Fibroblast of skin of back (primary cell): ENCODE measurements at regions not wholly inside any gene's neighbourhood (a gene's known extent, or its start where the extent isn't known, plus 50 kb on each side); places are given as distances from the start of the nearest gene placed in this dataset.
"Not testable (repeated sequence)": the region's sequence is repeated elsewhere in the genome, so short reads cannot be mapped to it uniquely, and the experiment has no call there.

Experiments
- DNase-seq: peaks from one replicate; pipeline ENCODE4 v3.0.0-alpha.2; 2013

- DNase-seq: no peak
These were observed 192.6 kb downstream of the TTC6 start for GRCh38 chr14:37787879-37788494.

DNA sequence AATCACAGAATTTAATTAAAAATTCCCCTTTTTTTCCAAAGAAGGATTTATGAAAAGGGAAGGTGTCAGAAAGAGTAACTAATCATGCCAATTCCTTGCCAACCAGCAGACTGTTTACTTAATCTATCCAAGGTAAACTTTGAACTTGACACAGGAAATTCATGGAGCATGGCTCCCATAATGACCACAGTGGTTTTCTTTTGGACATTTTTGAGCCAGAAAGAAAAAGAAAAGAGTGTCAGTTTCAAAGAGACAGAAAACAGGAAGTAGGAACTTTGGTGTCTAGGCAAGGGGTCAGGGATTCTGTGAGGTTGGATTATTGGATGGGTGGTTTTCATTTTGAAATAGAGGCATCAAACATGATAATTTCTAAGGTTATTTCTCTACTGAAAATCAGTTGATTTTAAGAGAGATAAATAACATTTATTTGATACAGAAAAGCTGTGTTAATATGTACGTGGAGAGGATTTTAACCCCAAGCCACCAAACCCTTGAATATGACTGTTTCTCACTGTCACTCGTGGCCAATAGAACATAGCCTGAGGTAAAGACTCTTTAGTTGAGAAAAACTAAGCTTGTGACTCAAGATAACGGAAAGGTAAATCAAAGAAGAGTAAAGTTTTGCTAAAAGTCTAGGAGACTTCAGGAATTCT lies 196.1 kb downstream of the TTC6 start:
- no peak for DNase-seq

GRCh38 chr14:37792124-37792523 lies 196.7 kb downstream of the TTC6 start:
- DNase-seq: no peak

DNA sequence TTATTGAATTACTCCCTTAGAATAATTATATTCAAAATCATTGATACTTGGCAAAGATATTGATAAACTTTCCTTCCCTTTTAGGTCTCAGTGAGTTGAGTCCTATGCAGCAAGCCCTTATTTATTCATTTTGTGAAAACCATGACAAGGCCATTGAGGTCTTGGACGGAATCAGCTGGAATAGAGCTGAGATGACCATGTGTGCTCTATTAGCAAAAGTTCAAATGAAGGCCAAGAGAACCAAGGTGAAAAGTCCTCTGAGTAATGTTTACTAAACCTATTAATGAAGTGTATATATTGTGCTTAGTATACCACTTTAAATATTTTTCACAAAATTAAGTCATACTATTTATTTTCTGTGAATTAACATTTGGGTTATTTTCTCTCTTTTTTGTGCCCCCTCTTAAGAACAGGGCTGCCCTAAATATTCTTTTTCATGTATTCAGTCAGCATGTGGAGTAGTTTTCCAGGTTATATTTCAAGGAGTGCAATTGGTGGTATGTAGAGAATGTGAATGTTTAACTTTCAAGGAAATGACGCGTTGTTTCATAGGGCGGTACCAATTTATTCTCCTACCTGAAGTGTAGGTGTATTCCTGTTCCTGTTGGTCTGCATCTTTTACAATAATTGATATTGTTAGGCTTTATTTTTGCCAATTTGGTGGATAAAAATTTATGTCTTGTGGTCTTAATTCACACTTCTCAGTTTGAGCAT lies 201.4 kb downstream of the TTC6 start:
- no peak for DNase-seq

DNA sequence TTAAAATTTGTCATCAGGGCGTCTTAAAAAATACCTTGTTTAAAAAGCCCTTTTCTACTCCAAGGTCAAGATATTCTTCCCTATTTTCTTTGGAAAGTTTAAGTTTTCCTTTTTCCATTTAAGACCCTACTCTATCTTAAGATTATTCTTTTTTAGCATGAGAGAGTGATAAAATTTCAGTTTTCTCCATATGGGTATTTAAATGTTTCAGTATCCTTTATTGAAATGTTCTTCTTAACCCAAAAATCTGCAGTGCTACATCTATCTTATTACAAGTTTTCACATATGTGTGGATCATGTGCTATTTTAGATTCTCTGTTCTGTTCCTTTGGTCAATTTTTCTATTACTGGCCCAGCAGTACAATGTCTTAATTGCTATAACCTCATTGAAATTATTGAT lies 202.2 kb downstream of the TTC6 start:
- no peak for DNase-seq

DNA sequence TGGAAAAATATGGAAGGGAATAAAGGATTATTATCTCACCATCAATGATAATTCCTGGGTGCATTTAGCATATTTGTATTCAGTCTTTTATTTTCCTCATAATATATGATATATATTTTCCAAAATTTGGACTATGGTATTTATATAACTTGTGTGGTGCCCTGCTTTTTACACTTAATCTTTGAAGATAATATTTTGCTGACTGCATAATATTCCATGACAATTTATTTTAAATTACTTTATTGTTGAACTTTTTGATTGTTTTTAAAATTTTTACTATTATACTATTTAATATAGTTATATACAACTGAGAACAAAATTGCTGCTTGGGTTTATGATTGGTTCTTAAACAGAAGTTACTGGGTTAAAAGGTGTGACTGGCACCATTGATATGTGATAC lies 212.3 kb downstream of the TTC6 start:
- no peak for DNase-seq

DNA sequence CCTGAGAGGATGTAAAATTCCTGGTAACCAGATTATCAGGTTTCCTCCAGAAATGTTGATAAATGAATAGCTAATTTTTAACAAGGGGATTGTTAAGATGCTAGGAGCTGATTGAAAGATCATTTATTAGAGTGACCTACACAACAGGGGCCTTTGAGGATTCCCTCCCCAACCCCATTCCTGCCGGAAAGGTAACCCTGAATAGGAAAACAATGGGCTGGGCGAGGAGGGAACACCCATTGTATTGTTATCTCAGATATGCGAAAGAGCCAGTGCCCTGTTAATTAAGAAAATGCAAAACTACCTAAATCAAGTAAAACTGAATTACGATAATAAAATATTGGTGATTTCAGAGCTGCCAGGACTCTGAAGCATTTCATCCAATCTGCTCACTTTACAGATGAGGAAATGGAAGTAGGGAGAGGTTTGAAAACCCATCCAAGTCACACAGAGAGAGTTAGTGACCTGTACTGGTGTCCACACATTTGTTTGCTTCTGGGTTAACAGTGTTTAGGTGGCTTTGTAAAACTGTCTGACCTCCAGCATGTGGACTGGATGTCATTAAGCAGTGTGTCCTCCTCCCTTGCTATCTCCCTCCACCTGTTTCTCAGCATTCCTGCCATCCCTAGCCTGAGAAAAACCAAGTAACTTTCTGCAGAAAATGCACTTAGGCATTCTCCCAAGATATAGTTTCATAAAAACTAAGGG lies 214.8 kb downstream of the TTC6 start:
- no peak for DNase-seq

DNA sequence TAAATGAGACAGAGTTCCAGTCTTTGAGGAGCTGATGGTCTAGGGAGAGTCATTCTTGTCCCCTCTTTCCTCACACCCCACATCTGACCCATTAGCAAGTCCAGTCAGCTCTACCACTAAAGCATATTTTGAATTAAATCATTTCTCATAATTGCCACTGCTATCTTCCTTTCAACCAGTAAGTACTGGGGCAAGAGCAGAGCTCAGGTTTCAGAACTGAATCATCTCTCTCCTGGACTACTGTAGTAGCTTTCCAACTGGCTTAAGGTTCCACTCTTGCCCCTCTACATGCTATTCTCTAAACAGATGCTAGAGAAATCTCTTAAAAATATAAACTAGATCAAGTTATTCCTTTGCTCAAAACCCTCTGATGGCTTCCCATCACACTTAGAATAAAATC lies 218.3 kb downstream of the TTC6 start:
- DNase-seq: no peak

DNA sequence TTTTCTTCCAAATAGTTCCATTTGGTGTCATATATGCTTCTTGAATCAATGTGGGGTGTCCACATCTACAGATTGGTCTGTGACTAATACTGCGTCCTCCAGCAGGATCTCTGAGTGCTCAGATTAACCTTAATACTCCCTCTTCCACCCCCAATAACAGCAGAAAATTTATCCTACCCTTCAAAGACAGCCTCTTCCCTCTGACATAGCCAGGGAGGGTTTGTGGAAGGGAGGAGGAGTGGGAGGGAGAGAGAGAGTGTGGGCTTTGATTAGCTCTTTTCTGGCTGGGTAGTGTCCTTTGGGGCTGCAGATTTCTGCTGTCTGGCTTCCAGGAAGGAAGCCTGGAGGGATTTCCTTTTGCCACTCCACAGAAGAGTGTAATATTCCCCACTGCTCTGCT lies 220.7 kb downstream of the TTC6 start:
- DNase-seq: no peak

DNA sequence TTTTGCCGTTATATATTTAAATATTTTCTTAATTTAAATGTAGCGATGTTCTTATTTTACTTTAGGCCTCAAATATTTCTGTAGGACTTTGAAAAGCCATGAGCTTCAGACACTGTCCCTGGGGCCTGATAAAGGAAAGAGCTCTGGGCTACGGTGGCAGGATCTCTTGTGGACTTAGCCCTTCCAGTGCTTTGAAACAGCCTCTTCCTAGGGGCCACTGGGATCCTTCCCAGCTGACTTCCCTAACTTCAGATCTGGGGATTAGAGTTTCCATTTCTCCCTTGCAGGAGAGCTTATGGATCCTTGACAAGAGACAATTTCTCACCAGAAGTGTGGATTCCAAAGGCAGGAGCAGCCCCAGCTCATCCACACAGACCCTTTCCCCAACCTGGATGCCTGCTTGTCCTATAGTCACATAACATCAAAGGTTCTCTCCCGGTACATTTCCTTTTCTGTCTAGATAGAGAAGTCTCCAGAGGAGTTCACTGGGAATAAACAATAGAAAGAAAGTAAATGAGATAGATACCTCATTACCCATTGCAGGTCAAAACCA lies 221.4 kb downstream of the TTC6 start:
- DNase-seq: no peak

GRCh38 chr14:37819155-37820015 lies 224.0 kb downstream of the TTC6 start:
- DNase-seq: peak; percentile 85

DNA sequence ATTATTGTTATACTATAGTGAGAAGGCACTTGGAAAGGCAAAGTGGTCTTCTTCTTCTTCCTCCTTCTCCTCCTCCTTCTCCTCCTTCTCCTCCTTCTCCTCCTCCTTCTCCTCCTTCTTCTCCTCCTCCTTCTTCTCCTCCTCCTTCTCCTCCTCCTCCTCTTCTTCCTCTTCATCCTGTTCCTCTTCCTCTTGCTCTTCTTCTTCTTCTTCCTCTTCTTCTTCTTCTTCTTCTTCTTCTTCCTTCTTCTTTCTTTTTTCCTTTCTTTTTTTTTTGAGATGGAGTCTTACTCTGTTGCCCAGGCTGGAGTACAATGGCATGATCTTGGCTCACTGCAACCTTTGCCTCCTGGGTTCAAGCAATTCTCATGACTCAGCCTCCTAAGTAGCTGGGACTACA lies 225.4 kb downstream of the TTC6 start:
- DNase-seq: not testable (repeated sequence)

DNA sequence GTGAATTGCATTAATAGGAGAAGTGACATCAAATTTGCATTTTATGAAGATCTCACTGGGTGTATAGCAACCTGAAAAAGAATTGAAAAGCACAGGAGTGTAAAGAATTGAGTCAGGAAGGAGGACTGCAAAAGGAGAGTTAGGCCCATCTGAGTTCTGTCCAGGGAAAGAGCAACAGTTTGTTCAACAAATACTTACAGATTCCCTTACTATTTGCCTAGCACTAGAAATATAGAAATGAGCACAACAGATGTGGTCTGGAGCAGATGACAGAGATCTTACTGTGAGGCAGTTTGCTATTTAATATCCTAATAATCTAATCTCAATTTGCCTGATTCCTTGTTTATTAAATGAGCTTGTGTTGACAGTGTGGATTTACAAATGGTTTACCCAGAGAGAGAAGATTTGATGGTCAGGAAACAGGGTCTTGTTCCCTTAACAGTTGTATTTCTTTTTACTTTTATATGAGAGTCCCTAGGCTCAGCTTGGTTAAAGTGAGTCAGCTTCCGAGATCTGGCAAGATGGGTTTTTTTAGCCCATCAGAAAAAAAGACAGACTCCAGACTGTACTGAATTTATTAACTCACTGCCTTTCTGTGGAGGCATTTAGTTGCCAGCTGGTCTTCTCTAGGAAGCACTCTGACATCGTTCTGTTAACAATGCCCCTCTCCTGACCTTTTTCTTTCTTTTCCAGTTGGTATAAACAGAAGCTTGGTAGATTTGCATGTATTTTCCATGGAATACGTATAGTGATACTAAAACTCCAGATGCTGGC lies 229.7 kb downstream of the TTC6 start:
- peak; percentile 11 for DNase-seq

- no peak for DNase-seq
These were observed 231.4 kb downstream of the TTC6 start for GRCh38 chr14:37826869-37827268.

DNA sequence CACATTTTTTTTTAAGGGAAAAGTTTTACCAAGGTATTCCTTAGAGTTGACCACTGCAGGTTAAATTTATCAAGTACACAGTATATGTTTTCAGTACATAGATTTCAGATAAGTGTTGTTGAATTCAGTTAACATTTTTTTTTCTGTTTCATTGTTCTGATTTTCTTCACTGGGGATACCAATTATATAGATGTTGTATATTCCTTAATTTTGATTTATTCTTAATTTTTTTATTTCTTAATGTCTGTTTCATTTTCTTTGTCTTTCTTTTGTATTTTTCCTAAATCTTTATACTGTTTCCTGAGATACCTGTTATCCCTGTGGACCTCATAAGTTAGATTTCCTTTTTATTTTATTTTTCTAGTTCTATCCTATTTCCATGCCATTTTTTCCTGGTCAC lies 234.8 kb downstream of the TTC6 start:
- no peak for DNase-seq

GRCh38 chr14:37834275-37834674 lies 238.8 kb downstream of the TTC6 start:
- DNase-seq: no peak

DNA sequence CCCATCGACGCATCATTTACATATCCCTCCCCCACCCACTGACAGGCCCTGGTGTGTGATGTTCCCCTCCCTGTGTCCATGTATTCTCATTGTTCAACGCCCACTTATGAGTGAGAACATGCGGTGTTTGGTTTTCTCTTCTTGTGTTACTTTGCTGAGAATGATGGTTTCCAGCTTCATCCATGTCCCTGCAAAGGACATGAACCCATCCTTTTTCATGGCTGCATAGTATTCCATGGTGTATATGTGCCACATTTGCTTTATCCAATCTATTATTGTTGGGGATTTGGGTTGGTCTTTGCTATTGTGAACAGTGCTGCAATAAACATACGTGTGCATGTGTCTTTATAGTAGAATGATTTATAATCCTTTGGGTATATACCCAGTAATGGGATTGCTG lies 243.3 kb downstream of the TTC6 start:
- not testable (repeated sequence) for DNase-seq

DNA sequence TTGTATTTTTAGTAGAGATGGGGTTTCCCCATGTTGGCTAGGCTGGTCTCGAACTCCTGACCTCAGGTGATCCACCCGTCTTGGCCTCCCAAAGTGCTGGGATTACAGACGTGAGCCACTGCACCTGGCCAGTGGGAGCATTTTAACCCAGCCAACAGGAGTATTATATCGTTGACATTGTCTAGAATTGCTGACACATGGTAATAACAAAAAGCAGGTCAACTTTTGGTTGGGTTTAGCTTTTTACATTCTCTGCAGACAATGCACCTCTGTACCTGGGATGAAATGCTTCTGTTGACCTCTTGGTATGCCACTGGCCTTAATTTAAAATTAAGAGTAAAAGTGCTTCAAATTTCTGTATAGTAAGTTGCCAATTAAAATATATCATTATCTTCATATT lies 245.6 kb downstream of the TTC6 start:
- not testable (repeated sequence) for DNase-seq

GRCh38 chr14:37842106-37842505 lies 246.7 kb downstream of the TTC6 start:
- no peak for DNase-seq

DNA sequence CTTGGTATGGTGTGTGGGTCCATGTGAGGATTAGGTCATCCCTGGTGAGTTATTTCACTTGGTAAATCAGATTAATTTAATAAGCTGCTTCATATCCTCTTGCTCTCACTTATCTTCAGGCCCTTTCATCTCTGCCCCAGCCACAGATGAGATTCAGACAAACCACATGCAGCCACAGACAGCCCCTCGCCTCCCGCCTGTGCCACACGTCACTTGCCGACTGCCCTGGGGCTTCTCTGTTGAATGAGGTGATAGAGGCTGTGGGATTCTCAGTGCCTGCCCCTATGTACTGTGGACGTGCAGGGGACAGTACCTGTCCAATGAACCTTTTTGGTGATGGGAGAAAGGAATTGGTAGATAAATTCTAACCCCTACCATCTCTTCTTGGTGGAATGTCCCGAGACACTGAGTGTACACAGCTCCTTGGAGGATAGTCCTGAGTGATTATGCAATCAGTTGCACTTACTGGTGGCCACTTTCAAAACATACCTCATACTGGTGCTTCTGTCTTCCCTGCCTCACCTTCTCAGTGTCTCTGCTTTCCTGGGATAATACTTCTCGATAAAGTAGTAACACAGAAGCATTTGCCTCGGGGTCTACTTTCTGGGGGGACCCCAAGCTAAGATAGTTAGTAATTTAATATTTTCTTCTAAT lies 248.7 kb downstream of the TTC6 start:
- DNase-seq: no peak

GRCh38 chr14:37844614-37845013 lies 249.2 kb downstream of the TTC6 start:
- DNase-seq: no peak
